LNCaP clone FGC (cell line): ENCODE measurements at regions not wholly inside any gene's neighbourhood (a gene's known extent, or its start where the extent isn't known, plus 50 kb on each side); places are given as distances from the start of the nearest gene placed in this dataset.

Experiments
- DNase-seq: peaks from one replicate; pipeline ENCODE4 v3.0.0-alpha.2; 2011; ENCODE audit warnings: low read depth
- H3K4me3 ChIP-seq: 2 replicates; pipeline ENCODE4 v1.5.1; 2011; ENCODE audit warnings: mild to moderate bottlenecking, low read depth, low read length, control low read depth
- TF ChIP-seq, protein P1 (sequence below): IDR thresholded peaks from 2 replicates; pipeline ENCODE4 v1.5.1; 2012; ENCODE audit warnings: mild to moderate bottlenecking; ENCODE audit not compliant: control insufficient read depth, insufficient read depth; ENCODE audit errors: extremely low read depth

DNA sequence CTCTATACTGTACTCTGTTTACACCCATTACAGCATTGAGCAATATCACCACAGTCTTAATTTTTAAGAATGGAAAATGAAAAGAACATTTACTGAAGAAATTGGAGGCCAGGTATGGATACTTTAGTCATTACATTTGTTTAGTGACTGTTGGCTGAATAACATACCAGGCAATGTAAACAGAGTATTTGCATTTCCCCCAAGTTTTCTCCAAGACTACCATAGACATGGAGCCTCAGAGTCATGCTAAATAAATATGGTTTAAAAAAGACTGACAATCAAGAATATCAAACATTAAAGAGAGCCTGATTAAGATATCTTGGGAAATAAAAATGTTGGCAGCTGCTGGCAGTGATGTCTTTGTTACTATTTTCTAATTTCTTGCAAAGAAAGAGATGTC, 136.9 kb upstream of the ADAMTS5 start:
- DNase-seq, result no peak
- TF ChIP-seq, protein P1, sequence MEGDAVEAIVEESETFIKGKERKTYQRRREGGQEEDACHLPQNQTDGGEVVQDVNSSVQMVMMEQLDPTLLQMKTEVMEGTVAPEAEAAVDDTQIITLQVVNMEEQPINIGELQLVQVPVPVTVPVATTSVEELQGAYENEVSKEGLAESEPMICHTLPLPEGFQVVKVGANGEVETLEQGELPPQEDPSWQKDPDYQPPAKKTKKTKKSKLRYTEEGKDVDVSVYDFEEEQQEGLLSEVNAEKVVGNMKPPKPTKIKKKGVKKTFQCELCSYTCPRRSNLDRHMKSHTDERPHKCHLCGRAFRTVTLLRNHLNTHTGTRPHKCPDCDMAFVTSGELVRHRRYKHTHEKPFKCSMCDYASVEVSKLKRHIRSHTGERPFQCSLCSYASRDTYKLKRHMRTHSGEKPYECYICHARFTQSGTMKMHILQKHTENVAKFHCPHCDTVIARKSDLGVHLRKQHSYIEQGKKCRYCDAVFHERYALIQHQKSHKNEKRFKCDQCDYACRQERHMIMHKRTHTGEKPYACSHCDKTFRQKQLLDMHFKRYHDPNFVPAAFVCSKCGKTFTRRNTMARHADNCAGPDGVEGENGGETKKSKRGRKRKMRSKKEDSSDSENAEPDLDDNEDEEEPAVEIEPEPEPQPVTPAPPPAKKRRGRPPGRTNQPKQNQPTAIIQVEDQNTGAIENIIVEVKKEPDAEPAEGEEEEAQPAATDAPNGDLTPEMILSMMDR, result no peak
- H3K4me3 ChIP-seq, result no peak overlapping the region

DNA sequence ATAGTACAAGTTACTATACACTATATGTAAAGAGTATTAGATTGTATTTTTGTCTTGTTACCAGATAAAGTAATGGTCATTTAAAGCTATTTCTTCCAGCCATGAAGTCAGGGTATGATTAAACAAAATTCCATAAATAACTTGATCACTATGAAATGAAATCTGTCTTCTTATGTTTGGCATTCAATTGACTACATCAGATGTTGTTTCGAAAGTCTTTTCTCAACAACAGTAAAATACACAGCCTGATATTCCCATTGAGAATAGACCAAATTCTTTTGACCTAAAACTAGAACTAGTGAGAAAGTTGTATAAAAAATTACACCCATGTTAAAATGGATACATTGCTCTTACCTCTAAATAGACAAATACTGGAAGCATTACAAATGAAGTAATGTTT, 134.6 kb upstream of the ADAMTS5 start:
- TF ChIP-seq, protein P1, result no peak
- no peak for DNase-seq
- no peak overlapping the region for H3K4me3 ChIP-seq

DNA sequence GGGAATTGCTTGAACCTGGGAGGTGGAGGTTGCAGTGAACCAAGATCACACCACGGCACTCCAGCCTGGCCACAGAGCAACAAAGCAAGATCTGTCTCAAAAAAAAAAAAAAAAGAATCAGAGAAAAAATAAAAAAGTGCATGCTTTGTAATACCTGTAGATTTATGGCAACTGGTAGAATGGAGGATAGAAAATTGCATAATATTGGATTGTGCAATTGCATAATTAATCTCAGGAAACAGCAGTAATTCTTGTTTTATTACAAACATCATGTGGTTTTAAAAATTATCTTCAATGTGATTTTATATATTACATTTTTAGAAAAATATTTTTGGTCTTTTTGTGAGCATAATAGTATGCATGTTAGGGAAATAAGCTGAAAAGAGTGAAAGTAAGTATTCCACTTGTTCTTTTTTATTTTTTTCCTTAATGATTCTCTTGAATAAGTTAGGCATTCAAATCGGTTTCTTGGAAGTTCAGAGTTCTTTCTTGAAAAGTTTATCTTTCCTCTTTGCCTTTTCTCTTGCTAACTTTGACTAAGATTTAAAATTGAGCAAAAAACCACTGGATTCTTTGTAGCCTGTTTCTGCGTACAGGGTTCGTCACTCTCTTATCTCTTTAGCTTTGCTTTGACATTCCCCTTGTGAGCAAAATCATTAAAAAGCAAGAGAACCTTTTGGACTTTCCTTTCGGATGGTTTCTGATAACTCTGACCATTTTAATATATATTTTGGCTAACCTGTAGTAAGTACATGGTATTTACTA, 127.5 kb upstream of the ADAMTS5 start:
- no peak overlapping the region for H3K4me3 ChIP-seq
- DNase-seq, result no peak
- TF ChIP-seq, protein P1, result no peak

DNA sequence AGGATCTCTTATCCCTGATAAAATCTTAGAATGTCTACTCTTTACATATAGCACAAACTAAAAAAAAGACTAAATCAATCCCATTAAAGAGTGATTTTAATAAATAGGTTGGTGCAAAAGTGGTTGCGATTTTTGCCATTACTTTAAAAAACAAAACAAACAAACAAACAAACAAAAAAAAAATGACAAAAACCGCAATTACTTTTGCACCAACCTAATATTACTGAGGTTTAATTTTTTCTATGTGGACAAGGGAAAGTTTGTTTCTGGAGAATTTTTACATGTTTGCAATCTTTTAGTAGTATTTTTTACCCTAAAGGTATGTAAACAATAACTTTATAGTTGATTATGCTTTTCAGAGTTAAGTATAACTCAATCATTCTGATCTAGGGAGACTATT, 119.7 kb upstream of the ADAMTS5 start:
- no peak for DNase-seq
- H3K4me3 ChIP-seq, result no peak overlapping the region
- TF ChIP-seq, protein P1, result no peak

DNA sequence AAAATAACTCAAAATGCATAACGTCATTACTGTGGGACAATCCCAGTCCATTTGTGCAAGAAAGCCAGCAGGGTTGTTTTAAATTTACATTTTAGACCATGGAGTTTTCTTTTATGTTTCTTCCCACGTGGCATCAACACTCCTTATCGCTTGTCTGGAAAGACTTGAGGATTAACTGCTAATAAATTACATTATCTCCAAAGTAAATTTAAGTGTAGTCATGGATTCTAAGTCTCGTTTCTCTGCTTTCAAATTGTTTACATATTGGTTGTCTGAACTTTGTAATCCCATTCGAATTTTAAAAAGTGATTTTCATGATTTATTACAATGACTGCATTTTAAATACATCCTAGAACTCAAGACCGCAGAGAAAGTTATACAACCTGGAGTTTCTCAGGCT, 119.3 kb upstream of the ADAMTS5 start:
- no peak for DNase-seq
- TF ChIP-seq, protein P1, result no peak
- H3K4me3 ChIP-seq, result no peak overlapping the region

DNA sequence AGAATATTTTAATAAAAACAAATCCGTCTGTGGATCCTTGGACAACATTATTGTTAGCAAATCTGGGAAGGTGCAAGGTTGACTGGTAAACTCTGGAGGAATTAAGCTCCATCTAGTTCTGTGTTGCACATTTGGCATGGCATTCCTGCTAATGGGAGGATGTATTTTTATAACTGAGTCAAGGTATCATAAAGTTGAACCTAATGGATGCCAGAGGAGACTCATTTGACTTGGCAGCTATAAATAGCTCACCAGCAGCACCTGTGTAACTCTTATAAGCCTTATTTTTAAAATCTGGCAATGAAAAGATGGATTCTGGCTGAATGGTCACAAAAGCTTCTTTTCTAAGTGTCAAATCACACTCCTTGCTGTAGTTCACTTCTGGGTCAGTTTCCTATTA, 118.5 kb upstream of the ADAMTS5 start:
- H3K4me3 ChIP-seq, result no peak overlapping the region
- DNase-seq, result no peak
- TF ChIP-seq, protein P1, result no peak

DNA sequence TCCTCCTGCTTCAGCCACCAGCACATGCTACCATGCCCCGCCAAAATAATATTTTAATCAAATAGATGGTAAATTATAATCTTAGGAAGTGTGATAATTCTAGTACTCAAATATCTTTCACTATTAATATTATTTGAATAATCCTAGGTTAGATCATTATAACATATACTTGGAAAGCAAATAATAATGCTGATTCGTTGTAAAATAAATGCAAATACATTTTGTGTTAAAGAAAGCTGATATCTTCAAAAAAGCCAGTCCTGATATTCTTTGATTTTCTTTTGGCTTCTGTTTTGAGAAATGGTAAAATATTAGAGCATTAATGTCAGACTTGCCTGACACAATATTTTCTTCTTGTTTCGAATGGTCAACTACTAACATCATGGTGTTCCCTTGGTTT, 116.3 kb upstream of the ADAMTS5 start:
- TF ChIP-seq, protein P1, result no peak
- no peak for DNase-seq
- no peak overlapping the region for H3K4me3 ChIP-seq
